GM21381 (cell line): ENCODE measurements at regions not wholly inside any gene's neighbourhood (a gene's known extent, or its start where the extent isn't known, plus 50 kb on each side); places are given as distances from the start of the nearest gene placed in this dataset.
"Not testable (repeated sequence)": the region's sequence is repeated elsewhere in the genome, so short reads cannot be mapped to it uniquely, and the experiment has no call there.

Source experiments
- ATAC-seq: cut with Tn5 transposase; IDR thresholded peaks from one replicate; pipeline ENCODE4 v1.9.1; 2021; ENCODE audit warnings: mild to moderate bottlenecking, moderate library complexity; ENCODE audit not compliant: unreplicated experiment

- not testable (repeated sequence) for ATAC-seq
These were observed 102.2 kb upstream of the PDE10A start for GRCh38 chr6:165765256-165765655.

GRCh38 chr6:165762876-165763275, 99.8 kb upstream of the PDE10A start:
- ATAC-seq, result no peak

GRCh38 chr6:165762125-165762524, 99.1 kb upstream of the PDE10A start:
- no peak for ATAC-seq

GRCh38 chr6:165760803-165761185, 97.8 kb upstream of the PDE10A start:
- no peak for ATAC-seq

- ATAC-seq, result no peak
These were observed 97.2 kb upstream of the PDE10A start for GRCh38 chr6:165760126-165760802.

GRCh38 chr6:165758441-165758840, 95.4 kb upstream of the PDE10A start:
- ATAC-seq, result no peak

- no peak for ATAC-seq
These were observed 92.5 kb upstream of the PDE10A start for GRCh38 chr6:165755583-165755982.

GRCh38 chr6:165753506-165753905, 90.5 kb upstream of the PDE10A start:
- ATAC-seq, result no peak

GRCh38 chr6:165752451-165752850, 89.4 kb upstream of the PDE10A start:
- ATAC-seq, result no peak

- ATAC-seq, result no peak
These were observed 88.4 kb upstream of the PDE10A start for GRCh38 chr6:165751486-165751885.

GRCh38 chr6:165749163-165749562, 86.1 kb upstream of the PDE10A start:
- ATAC-seq, result no peak

- no peak for ATAC-seq
These were observed 85.3 kb upstream of the PDE10A start for GRCh38 chr6:165748390-165748789.

GRCh38 chr6:165747963-165748362, 84.9 kb upstream of the PDE10A start:
- ATAC-seq, result no peak

GRCh38 chr6:165746331-165746730, 83.3 kb upstream of the PDE10A start:
- no peak for ATAC-seq

- ATAC-seq, result no peak
These were observed 82.5 kb upstream of the PDE10A start for GRCh38 chr6:165745492-165745891.

- no peak for ATAC-seq
These were observed 81.7 kb upstream of the PDE10A start for GRCh38 chr6:165744555-165745228.

GRCh38 chr6:165743366-165743898, 80.4 kb upstream of the PDE10A start:
- no peak for ATAC-seq

GRCh38 chr6:165742047-165742446, 79.0 kb upstream of the PDE10A start:
- ATAC-seq, result no peak

- ATAC-seq, result no peak
These were observed 74.4 kb upstream of the PDE10A start for GRCh38 chr6:165737396-165737795.

GRCh38 chr6:165735065-165735464, 72.0 kb upstream of the PDE10A start:
- no peak for ATAC-seq

- no peak for ATAC-seq
These were observed 70.4 kb upstream of the PDE10A start for GRCh38 chr6:165733489-165733791.

- ATAC-seq, result peak; percentile 79
These were observed 69.9 kb upstream of the PDE10A start for GRCh38 chr6:165732696-165733488.
